ENCODE measurements at regions not wholly inside any gene's neighbourhood (a gene's known extent, or its start where the extent isn't known, plus 50 kb on each side); places are given as distances from the start of the nearest gene placed in this dataset.

DNA sequence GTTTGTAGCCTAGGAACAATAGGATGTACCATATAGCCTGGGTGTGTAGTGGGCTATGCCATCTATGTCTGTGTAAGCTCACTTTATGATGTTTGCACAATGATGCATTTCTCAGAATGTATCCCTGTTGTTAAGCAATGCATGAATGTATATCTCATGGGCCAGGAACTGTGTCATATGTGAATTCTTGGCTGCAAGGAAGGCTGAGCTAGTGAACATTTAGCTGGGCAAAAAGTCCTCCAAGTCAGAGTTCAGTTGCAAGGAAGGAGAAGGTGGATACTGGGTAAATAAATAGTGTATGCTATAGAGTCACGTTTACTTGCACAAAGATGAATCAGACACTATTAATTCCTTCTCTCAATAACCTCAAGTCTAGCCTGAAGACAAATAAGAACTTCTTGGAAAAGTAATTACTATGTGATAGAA lies 136.1 kb downstream of the EHF start:
- DNase-seq (ENCODE audit: low read depth in 1 of 2, low spot score in 1 of 2): no peak
- no peak overlapping the region for H3K27ac ChIP-seq (replicated peaks)
- peaks cover 6% of the 10 kb centered on the region for H3K27me3 ChIP-seq (ENCODE audit: insufficient read depth, poor library complexity, severe bottlenecking)
- no peak overlapping the region for H3K4me3 ChIP-seq (replicated peaks; ENCODE audit: insufficient read depth, low read length)
- TF ChIP-seq GABPA (IDR thresholded peaks at IDR 0.05; ENCODE audit: low read depth) (no peak), SPI1 (IDR thresholded peaks at IDR 0.05; ENCODE audit: borderline replicate concordance, low read depth) (no peak), POLR2AphosphoS5 (IDR thresholded peaks at IDR 0.05; ENCODE audit: low read depth) (no peak)
- TF ChIP-seq, protein P1, sequence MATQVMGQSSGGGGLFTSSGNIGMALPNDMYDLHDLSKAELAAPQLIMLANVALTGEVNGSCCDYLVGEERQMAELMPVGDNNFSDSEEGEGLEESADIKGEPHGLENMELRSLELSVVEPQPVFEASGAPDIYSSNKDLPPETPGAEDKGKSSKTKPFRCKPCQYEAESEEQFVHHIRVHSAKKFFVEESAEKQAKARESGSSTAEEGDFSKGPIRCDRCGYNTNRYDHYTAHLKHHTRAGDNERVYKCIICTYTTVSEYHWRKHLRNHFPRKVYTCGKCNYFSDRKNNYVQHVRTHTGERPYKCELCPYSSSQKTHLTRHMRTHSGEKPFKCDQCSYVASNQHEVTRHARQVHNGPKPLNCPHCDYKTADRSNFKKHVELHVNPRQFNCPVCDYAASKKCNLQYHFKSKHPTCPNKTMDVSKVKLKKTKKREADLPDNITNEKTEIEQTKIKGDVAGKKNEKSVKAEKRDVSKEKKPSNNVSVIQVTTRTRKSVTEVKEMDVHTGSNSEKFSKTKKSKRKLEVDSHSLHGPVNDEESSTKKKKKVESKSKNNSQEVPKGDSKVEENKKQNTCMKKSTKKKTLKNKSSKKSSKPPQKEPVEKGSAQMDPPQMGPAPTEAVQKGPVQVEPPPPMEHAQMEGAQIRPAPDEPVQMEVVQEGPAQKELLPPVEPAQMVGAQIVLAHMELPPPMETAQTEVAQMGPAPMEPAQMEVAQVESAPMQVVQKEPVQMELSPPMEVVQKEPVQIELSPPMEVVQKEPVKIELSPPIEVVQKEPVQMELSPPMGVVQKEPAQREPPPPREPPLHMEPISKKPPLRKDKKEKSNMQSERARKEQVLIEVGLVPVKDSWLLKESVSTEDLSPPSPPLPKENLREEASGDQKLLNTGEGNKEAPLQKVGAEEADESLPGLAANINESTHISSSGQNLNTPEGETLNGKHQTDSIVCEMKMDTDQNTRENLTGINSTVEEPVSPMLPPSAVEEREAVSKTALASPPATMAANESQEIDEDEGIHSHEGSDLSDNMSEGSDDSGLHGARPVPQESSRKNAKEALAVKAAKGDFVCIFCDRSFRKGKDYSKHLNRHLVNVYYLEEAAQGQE (IDR thresholded peaks at IDR 0.05; ENCODE audit: insufficient replicate concordance, low read depth): no peak
- TF ChIP-seq, protein P2, sequence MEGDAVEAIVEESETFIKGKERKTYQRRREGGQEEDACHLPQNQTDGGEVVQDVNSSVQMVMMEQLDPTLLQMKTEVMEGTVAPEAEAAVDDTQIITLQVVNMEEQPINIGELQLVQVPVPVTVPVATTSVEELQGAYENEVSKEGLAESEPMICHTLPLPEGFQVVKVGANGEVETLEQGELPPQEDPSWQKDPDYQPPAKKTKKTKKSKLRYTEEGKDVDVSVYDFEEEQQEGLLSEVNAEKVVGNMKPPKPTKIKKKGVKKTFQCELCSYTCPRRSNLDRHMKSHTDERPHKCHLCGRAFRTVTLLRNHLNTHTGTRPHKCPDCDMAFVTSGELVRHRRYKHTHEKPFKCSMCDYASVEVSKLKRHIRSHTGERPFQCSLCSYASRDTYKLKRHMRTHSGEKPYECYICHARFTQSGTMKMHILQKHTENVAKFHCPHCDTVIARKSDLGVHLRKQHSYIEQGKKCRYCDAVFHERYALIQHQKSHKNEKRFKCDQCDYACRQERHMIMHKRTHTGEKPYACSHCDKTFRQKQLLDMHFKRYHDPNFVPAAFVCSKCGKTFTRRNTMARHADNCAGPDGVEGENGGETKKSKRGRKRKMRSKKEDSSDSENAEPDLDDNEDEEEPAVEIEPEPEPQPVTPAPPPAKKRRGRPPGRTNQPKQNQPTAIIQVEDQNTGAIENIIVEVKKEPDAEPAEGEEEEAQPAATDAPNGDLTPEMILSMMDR (IDR thresholded peaks at IDR 0.05; ENCODE audit: insufficient read depth, low read length): no peak

DNA sequence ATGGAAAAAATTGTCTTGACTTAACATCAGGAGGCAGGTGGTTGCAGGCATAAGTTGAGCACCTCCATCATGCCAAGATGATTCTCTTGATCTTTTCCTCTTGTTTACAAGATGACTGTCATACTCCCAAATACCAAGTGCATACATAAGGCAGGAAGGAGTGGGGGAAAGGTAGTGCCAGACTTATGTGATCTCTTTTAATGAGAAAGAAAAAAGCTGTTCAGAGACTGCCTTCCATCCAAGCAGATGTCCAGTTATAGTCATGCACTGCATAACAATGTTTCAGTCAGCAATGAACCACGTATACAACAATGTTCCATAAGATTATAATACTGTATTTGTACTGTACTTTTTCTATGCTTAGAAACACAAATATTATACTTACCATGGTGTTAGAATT lies 135.7 kb downstream of the EHF start:
- DNase-seq (ENCODE audit: low read depth in 1 of 2, low spot score in 1 of 2): no peak
- Histone ChIP-seq H3K27ac (replicated peaks) (no peak overlapping the region), H3K27me3 (ENCODE audit: insufficient read depth, poor library complexity, severe bottlenecking) (peaks cover 6% of the 10 kb centered on the region), H3K4me3 (replicated peaks; ENCODE audit: insufficient read depth, low read length) (no peak overlapping the region)
- TF ChIP-seq POLR2AphosphoS5 (IDR thresholded peaks at IDR 0.05; ENCODE audit: low read depth): no peak
- TF ChIP-seq SPI1 (IDR thresholded peaks at IDR 0.05; ENCODE audit: borderline replicate concordance, low read depth): no peak
- TF ChIP-seq, protein P2 (IDR thresholded peaks at IDR 0.05; ENCODE audit: insufficient read depth, low read length): no peak
- no peak for TF ChIP-seq GABPA (IDR thresholded peaks at IDR 0.05; ENCODE audit: low read depth)
- TF ChIP-seq, protein P1 (IDR thresholded peaks at IDR 0.05; ENCODE audit: insufficient replicate concordance, low read depth): no peak

DNA sequence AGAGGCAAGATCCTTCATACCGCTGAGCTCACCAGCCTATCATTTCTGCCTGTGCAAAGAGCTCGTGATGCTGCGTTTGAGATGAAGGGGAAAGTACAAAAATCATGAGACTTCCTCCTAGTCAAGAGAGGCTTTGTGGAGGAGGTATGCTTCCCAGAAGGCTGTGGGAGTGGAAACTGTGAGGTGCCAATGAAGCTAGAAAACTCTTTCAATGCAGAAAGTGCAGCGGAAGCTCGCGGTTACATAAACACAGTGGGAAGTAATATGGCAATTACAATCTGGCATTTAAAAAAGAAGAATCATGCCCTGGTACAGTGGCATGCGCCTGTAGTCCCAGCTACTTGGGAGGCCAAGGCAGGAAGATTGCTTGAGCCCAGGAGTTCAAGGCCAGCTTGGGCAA lies 134.8 kb downstream of the EHF start:
- DNase-seq (ENCODE audit: low read depth in 1 of 2, low spot score in 1 of 2): no peak
- Histone ChIP-seq H3K4me3 (replicated peaks; ENCODE audit: insufficient read depth, low read length) (no peak overlapping the region), H3K27ac (replicated peaks) (no peak overlapping the region), H3K27me3 (ENCODE audit: insufficient read depth, poor library complexity, severe bottlenecking) (peaks cover 6% of the 10 kb centered on the region)
- TF ChIP-seq, protein P2 (IDR thresholded peaks at IDR 0.05; ENCODE audit: insufficient read depth, low read length): no peak
- TF ChIP-seq POLR2AphosphoS5 (IDR thresholded peaks at IDR 0.05; ENCODE audit: low read depth) (no peak), GABPA (IDR thresholded peaks at IDR 0.05; ENCODE audit: low read depth) (no peak), SPI1 (IDR thresholded peaks at IDR 0.05; ENCODE audit: borderline replicate concordance, low read depth) (no peak)

DNA sequence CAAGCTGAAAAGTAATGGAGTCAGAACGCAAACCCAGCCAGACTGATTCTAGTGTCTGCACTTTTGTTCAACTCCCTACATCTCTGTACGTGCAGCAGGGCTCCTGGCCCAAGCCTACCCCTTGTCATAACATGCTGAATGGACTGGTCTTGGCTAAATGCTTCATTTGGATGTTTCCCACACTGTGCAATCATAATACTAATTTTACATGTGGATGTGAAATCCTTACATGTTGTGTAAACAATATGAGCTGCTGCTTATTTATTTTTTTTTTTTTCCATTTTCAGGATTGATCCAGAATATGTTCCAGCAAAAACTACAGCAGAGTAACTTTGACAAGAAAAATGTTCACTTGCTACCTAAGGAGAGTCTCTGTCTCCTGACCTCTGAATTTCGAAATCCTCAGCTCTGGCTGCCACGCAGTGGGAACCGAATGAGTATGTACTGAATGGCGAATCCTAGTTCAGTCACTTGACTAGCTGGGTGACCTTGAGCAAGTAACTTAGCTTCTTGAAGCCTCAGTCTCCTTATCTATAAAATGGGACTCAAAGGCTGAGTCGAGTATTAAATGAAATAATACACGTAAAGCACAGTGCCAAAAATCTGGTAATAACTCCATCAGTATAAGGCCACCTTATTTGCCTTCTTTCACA lies 133.4 kb downstream of the EHF start:
- DNase-seq (ENCODE audit: low read depth in 1 of 2, low spot score in 1 of 2): no peak
- no peak overlapping the region for H3K27ac ChIP-seq (replicated peaks)
- H3K27me3 ChIP-seq (ENCODE audit: insufficient read depth, poor library complexity, severe bottlenecking): peaks cover 9% of the 10 kb centered on the region
- no peak for TF ChIP-seq SPI1 (IDR thresholded peaks at IDR 0.05; ENCODE audit: borderline replicate concordance, low read depth)
- TF ChIP-seq GABPA (IDR thresholded peaks at IDR 0.05; ENCODE audit: low read depth): no peak
- TF ChIP-seq, protein P2 (IDR thresholded peaks at IDR 0.05; ENCODE audit: insufficient read depth, low read length): no peak
- TF ChIP-seq, protein P1 (IDR thresholded peaks at IDR 0.05; ENCODE audit: insufficient replicate concordance, low read depth): no peak
- no peak for TF ChIP-seq POLR2AphosphoS5 (IDR thresholded peaks at IDR 0.05; ENCODE audit: low read depth)
- H3K4me3 ChIP-seq (replicated peaks; ENCODE audit: insufficient read depth, low read length): no peak overlapping the region
